HK-2 (cell line): ENCODE measurements at regions not wholly inside any gene's neighbourhood (a gene's known extent, or its start where the extent isn't known, plus 50 kb on each side); places are given as distances from the start of the nearest gene placed in this dataset.

ENCODE experiments used
- DNase-seq: peaks from one replicate; pipeline ENCODE4 v3.0.0-alpha.2; 2018; ENCODE audit not compliant: unreplicated experiment

- peak; percentile 72 for DNase-seq
Observed at GRCh38 chr6:138692058-138692977, 81.3 kb upstream of the CCDC28A start.

GRCh38 chr6:138692978-138693909 is 80.3 kb upstream of the CCDC28A start:
- peak; percentile 78 for DNase-seq

GRCh38 chr6:138695193-138695592 is 78.4 kb upstream of the CCDC28A start:
- no peak for DNase-seq

- no peak for DNase-seq
Observed at GRCh38 chr6:138714493-138714892, 59.1 kb upstream of the CCDC28A start.

GRCh38 chr6:138716013-138716412 is 57.6 kb upstream of the CCDC28A start:
- DNase-seq = no peak

GRCh38 chr6:138716971-138717665 is 56.5 kb upstream of the CCDC28A start:
- DNase-seq = no peak

- no peak for DNase-seq
Observed at GRCh38 chr6:138719011-138719635, 54.4 kb upstream of the CCDC28A start.

- DNase-seq = no peak
Observed at GRCh38 chr6:138719744-138720143, 53.8 kb upstream of the CCDC28A start.

GRCh38 chr6:138722425-138723371 is 50.9 kb upstream of the CCDC28A start:
- DNase-seq = no peak
